Natural killer cell (primary cell): ENCODE measurements at regions not wholly inside any gene's neighbourhood (a gene's known extent, or its start where the extent isn't known, plus 50 kb on each side); places are given as distances from the start of the nearest gene placed in this dataset.

ENCODE experiments used
- ATAC-seq, 3 donors: fragments of 150-1000 bp in 2 of 3; fragments of 200-7000 bp in 1 of 3; cut with Tn5 transposase; 1 replicate in 1 of 3; 2 replicates in 2 of 3; pipeline ENCODE4 v1.10.0; 2021; ENCODE audit warnings: mild to moderate bottlenecking in 2 of 3, moderate library complexity in 2 of 3
- DNase-seq, 2 donors: peaks; one replicate each; pipeline versions ENCODE4 v3.0.0 to v3.0.0-alpha.2; 2013 to 2021; ENCODE audit warnings: mixed read lengths in 1 of 2
- H3K27ac ChIP-seq: one replicate; pipeline ENCODE4 v1.5.1; 2013; ENCODE audit warnings: mild to moderate bottlenecking, low read length
- H3K27me3 ChIP-seq: one replicate; pipeline ENCODE4 v1.6.1; 2013; ENCODE audit warnings: low read length; ENCODE audit not compliant: control insufficient read depth, insufficient read depth
- H3K36me3 ChIP-seq: one replicate; pipeline ENCODE4 v1.6.1; 2013; ENCODE audit warnings: low read length; ENCODE audit not compliant: control insufficient read depth, insufficient read depth
- H3K4me1 ChIP-seq: one replicate; pipeline ENCODE4 v1.6.1; 2013; ENCODE audit warnings: low read length; ENCODE audit not compliant: control insufficient read depth, insufficient read depth
- H3K4me3 ChIP-seq: one replicate; pipeline ENCODE4 v1.5.1; 2013; ENCODE audit warnings: low read length
- H3K9me3 ChIP-seq: one replicate; pipeline ENCODE4 v1.6.1; 2013; ENCODE audit warnings: low read length; ENCODE audit not compliant: control insufficient read depth, insufficient read depth
- H3K27ac Mint-ChIP-seq, 2 donors: one replicate each; pipeline ENCODE4 v1.8.0; 2022; ENCODE audit warnings: mild to moderate bottlenecking in 2 of 2, mixed read lengths in 2 of 2, moderate library complexity in 1 of 2
- H3K27me3 Mint-ChIP-seq, 2 donors: one replicate each; pipeline ENCODE4 v1.8.0; 2022; ENCODE audit warnings: low read depth in 2 of 2, mixed read lengths in 2 of 2
- H3K36me3 Mint-ChIP-seq: one replicate; pipeline ENCODE4 v1.8.0; 2022; ENCODE audit warnings: mixed read lengths
- H3K4me1 Mint-ChIP-seq, 2 donors: one replicate each; pipeline ENCODE4 v1.8.0; 2022; ENCODE audit warnings: mixed read lengths in 2 of 2
- H3K4me3 Mint-ChIP-seq: one replicate; pipeline ENCODE4 v1.8.0; 2022; ENCODE audit warnings: mild to moderate bottlenecking, moderate library complexity, mixed read lengths
- H3K9me3 Mint-ChIP-seq, 2 donors: one replicate each; pipeline ENCODE4 v1.8.0; 2022; ENCODE audit warnings: mixed read lengths in 2 of 2
- CTCF ChIP-seq: fragments of 200-600 bp; IDR thresholded peaks from one replicate; pipeline ENCODE4 v1.8.0; 2022; ENCODE audit warnings: antibody characterized with exemption
- WGBS: methylation state at CpG from one replicate; pipeline ENCODE4 v1.1.7; 2013; ENCODE audit warnings: missing lambda C conversion rate; ENCODE audit not compliant: insufficient coverage; 5-methylcytosine and 5-hydroxymethylcytosine counted together
- intact Hi-C: fragments of 100-400 bp; cut with micrococcal nuclease; formaldehyde crosslinking; loops from one replicate; pipeline ENCODE4 v1.14.2; 2022

GRCh38 chr6:141587482-141588266, 545.1 kb upstream of the GJE1 start:
- WGBS = no CpG with 5 or more reads among the region's 4 CpGs
- Mint-ChIP-seq H3K9me3 (no peaks in the 10 kb centered on the region), H3K36me3 (no peaks in the 10 kb centered on the region), H3K27me3 (no peaks in the 10 kb centered on the region), H3K27ac (no peak overlapping the region), H3K4me3 (no peak overlapping the region), H3K4me1 (no peaks in the 10 kb centered on the region)
- Histone ChIP-seq H3K27ac (no peak overlapping the region), H3K27me3 (no peaks in the 10 kb centered on the region), H3K36me3 (no peaks in the 10 kb centered on the region), H3K9me3 (no peaks in the 10 kb centered on the region), H3K4me3 (no peak overlapping the region), H3K4me1 (no peaks in the 10 kb centered on the region)
- no peak for DNase-seq
- intact Hi-C loops = no loop called here
- TF ChIP-seq CTCF = no peak
- no peak for ATAC-seq

GRCh38 chr6:141580988-141581552, 551.7 kb upstream of the GJE1 start:
- no peak for DNase-seq
- Histone ChIP-seq H3K4me3 (no peak overlapping the region), H3K4me1 (no peaks in the 10 kb centered on the region), H3K27me3 (no peaks in the 10 kb centered on the region), H3K27ac (no peak overlapping the region), H3K9me3 (no peaks in the 10 kb centered on the region), H3K36me3 (no peaks in the 10 kb centered on the region)
- no peak for TF ChIP-seq CTCF
- WGBS = 93% methylated on average over 1 of the region's 2 CpGs
- no peaks in the 10 kb centered on the region for H3K9me3 Mint-ChIP-seq
- no peak for ATAC-seq
- no peaks in the 10 kb centered on the region for H3K36me3 Mint-ChIP-seq
- no peak overlapping the region for H3K27ac Mint-ChIP-seq
- no peaks in the 10 kb centered on the region for H3K4me1 Mint-ChIP-seq
- intact Hi-C loops = no loop called here
- no peaks in the 10 kb centered on the region for H3K27me3 Mint-ChIP-seq
- no peak overlapping the region for H3K4me3 Mint-ChIP-seq

GRCh38 chr6:141580131-141580530, 552.6 kb upstream of the GJE1 start:
- no peak overlapping the region for H3K4me3 Mint-ChIP-seq
- DNase-seq = no peak
- H3K4me3 ChIP-seq = no peak overlapping the region
- no peaks in the 10 kb centered on the region for H3K36me3 ChIP-seq
- H3K27ac ChIP-seq = no peak overlapping the region
- H3K27ac Mint-ChIP-seq = no peak overlapping the region
- H3K4me1 Mint-ChIP-seq = no peaks in the 10 kb centered on the region
- TF ChIP-seq CTCF = no peak
- 93% methylated on average over 4 of the region's 4 CpGs for WGBS
- H3K9me3 ChIP-seq = no peaks in the 10 kb centered on the region
- ATAC-seq = no peak
- H3K4me1 ChIP-seq = no peaks in the 10 kb centered on the region
- no peaks in the 10 kb centered on the region for H3K36me3 Mint-ChIP-seq
- intact Hi-C loops = no loop called here
- no peaks in the 10 kb centered on the region for H3K9me3 Mint-ChIP-seq
- H3K27me3 Mint-ChIP-seq = no peaks in the 10 kb centered on the region
- H3K27me3 ChIP-seq = no peaks in the 10 kb centered on the region

- no peaks in the 10 kb centered on the region for H3K9me3 Mint-ChIP-seq
- no peak overlapping the region for H3K27ac Mint-ChIP-seq
- H3K36me3 ChIP-seq = no peaks in the 10 kb centered on the region
- no peak overlapping the region for H3K27ac ChIP-seq
- no peaks in the 10 kb centered on the region for H3K36me3 Mint-ChIP-seq
- no peak overlapping the region for H3K4me3 ChIP-seq
- no peaks in the 10 kb centered on the region for H3K27me3 ChIP-seq
- DNase-seq (no peak), ATAC-seq (no peak)
- intact Hi-C loops = no loop called here
- TF ChIP-seq CTCF = no peak
- H3K4me3 Mint-ChIP-seq = no peak overlapping the region
- H3K9me3 ChIP-seq = no peaks in the 10 kb centered on the region
- H3K4me1 Mint-ChIP-seq = no peaks in the 10 kb centered on the region
- no peaks in the 10 kb centered on the region for H3K27me3 Mint-ChIP-seq
- no peaks in the 10 kb centered on the region for H3K4me1 ChIP-seq
Observed at GRCh38 chr6:141576751-141577150, 556.0 kb upstream of the GJE1 start.
